ENCODE measurements at regions not wholly inside any gene's neighbourhood (a gene's known extent, or its start where the extent isn't known, plus 50 kb on each side); places are given as distances from the start of the nearest gene placed in this dataset.

GRCh38 chrX:16516232-16516876 lies 133.6 kb upstream of the S100G start:
- no peak for DNase-seq (ENCODE audit: extremely low read depth, low read depth)
- TF ChIP-seq, protein P1, sequence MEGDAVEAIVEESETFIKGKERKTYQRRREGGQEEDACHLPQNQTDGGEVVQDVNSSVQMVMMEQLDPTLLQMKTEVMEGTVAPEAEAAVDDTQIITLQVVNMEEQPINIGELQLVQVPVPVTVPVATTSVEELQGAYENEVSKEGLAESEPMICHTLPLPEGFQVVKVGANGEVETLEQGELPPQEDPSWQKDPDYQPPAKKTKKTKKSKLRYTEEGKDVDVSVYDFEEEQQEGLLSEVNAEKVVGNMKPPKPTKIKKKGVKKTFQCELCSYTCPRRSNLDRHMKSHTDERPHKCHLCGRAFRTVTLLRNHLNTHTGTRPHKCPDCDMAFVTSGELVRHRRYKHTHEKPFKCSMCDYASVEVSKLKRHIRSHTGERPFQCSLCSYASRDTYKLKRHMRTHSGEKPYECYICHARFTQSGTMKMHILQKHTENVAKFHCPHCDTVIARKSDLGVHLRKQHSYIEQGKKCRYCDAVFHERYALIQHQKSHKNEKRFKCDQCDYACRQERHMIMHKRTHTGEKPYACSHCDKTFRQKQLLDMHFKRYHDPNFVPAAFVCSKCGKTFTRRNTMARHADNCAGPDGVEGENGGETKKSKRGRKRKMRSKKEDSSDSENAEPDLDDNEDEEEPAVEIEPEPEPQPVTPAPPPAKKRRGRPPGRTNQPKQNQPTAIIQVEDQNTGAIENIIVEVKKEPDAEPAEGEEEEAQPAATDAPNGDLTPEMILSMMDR (IDR thresholded peaks at IDR 0.05; ENCODE audit: low read depth, low read length), result no peak

GRCh38 chrX:16517039-16517605 lies 132.8 kb upstream of the S100G start:
- TF ChIP-seq, protein P1 (IDR thresholded peaks at IDR 0.05; ENCODE audit: low read depth, low read length), result no peak
- DNase-seq (ENCODE audit: extremely low read depth, low read depth), result no peak

DNA sequence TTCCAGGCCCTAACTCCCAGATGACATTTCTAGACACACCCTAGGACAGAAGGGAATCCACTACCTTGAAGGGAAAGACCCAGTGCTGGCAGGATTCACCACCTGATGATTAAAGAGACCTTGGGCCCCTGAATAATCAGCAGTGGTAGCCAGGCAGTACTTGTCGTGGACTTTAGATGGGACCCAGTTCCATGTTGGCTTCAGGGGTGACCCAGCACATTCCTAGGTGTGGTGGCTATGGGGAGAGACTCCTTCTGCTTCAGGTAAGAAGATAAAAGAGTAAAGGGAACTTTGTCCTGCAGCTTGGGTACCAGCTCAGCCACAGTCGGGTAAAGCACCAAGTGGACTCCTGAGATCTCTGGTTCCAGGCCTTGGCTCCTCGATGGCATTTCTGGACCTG lies 131.8 kb upstream of the S100G start:
- DNase-seq (ENCODE audit: extremely low read depth, low read depth), result no peak
- TF ChIP-seq, protein P1 (IDR thresholded peaks at IDR 0.05; ENCODE audit: low read depth, low read length), result no peak

GRCh38 chrX:16524316-16524715 lies 125.6 kb upstream of the S100G start:
- DNase-seq (ENCODE audit: extremely low read depth, low read depth), result no peak

GRCh38 chrX:16526003-16526402 lies 124.0 kb upstream of the S100G start:
- TF ChIP-seq, protein P1 (IDR thresholded peaks at IDR 0.05; ENCODE audit: low read depth, low read length), result no peak

More at GRCh38 chrX:16524316-16524715, 125.6 kb upstream of the S100G start:
- TF ChIP-seq, protein P1 (IDR thresholded peaks at IDR 0.05; ENCODE audit: low read depth, low read length), result no peak

DNA sequence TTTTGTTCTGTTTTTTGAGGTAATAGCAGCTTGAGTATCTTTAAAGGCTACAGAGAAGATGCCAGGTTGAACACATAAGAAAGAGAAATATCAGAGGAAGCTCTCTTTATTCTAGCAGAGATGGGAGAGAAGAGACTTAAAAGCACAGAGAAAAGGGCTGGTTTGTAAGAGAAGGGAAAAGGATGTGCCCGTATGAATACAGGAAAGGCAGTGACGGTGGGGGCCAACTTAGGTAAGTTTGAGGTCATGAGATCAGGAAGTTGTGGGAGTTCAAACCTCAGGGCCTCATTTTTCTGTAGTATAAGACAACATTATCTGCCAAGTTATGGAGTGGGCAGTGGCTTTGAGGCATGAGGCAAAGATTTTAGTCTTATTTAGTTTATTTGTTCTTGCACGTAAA lies 121.3 kb upstream of the S100G start:
- DNase-seq (ENCODE audit: extremely low read depth, low read depth), result no peak
- TF ChIP-seq, protein P1 (IDR thresholded peaks at IDR 0.05; ENCODE audit: low read depth, low read length), result no peak

More at GRCh38 chrX:16526003-16526402, 124.0 kb upstream of the S100G start:
- DNase-seq (ENCODE audit: extremely low read depth, low read depth), result no peak
